ENCODE measurements at regions not wholly inside any gene's neighbourhood (a gene's known extent, or its start where the extent isn't known, plus 50 kb on each side); places are given as distances from the start of the nearest gene placed in this dataset.
"Not testable (repeated sequence)": the region's sequence is repeated elsewhere in the genome, so short reads cannot be mapped to it uniquely, and the experiment has no call there.

DNA sequence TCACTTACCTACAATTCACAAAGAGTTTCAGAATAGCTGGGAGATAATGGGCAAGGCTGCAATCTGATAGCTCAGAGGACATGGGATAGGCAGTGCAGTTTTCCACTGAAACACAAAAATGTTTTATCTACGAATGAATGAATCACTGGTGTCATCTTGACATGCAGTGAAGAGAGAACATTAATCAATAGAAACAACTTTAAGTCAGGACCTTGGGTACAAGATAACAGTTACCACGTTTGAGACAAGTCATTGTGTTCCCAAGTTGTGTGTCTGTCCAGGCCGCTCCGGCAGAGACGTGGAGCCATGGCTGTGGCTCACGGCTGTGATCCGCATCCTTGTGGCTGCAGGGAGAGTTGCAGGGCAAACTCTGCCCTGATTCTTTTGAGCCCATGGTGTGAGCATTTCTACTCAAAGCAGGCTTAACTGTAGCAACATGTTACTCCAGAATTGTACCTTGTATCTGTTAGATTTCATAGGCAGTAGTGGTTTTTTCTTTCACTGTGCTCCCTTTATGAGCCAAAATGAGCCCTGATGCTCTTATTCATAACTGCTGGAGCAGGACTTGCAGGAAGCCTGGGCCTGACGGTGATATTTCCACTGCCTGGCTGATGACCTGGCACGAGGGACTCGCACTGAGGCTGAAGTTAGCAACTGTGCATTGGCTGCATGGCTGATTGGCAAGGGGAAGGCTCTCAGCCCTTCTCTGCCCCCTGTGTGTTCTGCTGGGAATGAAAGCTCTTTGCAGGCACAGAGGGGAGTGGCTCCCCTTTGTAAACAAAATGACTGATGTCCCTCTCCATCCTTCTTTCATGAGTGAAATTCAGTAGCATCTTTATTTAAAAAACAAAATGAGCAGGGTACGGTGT is 465.2 kb downstream of the AJAP1 start:
- DNase-seq (ENCODE audit: low read depth) = no peak
- TF ChIP-seq, protein P1, sequence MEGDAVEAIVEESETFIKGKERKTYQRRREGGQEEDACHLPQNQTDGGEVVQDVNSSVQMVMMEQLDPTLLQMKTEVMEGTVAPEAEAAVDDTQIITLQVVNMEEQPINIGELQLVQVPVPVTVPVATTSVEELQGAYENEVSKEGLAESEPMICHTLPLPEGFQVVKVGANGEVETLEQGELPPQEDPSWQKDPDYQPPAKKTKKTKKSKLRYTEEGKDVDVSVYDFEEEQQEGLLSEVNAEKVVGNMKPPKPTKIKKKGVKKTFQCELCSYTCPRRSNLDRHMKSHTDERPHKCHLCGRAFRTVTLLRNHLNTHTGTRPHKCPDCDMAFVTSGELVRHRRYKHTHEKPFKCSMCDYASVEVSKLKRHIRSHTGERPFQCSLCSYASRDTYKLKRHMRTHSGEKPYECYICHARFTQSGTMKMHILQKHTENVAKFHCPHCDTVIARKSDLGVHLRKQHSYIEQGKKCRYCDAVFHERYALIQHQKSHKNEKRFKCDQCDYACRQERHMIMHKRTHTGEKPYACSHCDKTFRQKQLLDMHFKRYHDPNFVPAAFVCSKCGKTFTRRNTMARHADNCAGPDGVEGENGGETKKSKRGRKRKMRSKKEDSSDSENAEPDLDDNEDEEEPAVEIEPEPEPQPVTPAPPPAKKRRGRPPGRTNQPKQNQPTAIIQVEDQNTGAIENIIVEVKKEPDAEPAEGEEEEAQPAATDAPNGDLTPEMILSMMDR (IDR thresholded peaks at IDR 0.05; ENCODE audit: insufficient read depth, low read depth, low read length, missing control alignments) = no peak
- H3K4me3 ChIP-seq (ENCODE audit: low read length) = no peak overlapping the region

DNA sequence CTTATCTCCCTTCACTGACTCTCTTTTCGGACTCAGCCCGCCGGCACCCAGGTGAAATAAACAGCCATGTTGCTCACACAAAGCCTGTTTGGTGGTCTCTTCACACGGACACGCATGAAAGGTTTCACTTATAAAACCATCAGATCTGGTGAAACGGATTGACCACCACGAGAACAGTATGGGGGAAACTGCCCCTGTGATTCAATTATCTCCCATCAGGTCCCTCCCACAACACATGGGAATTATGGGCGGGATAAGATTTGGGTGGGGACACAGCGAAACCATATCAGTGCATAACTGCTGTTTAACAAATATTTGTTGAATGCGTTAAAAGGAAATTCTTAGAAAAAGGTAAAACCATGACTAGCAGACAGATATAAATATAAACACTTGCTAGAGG is 464.4 kb downstream of the AJAP1 start:
- not testable (repeated sequence) for H3K4me3 ChIP-seq (ENCODE audit: low read length); DNase-seq (ENCODE audit: low read depth)

DNA sequence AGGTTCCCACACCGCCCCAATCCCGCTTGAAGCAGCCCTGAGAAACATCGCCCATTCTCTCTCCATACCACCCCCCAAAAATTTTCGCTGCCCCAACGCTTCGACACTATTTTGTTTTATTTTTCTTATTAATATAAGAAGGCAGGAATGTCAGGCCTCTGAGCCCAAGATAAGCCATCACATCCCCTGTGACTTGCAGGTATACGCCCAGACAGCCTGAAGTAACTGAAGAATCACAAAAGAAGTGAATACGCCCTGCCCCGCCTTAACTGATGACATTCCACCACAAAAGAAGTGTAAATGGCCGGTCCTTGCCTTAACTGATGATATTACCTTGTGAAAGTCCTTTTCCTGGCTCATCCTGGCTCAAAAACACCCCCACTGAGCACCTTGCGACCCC is 463.9 kb downstream of the AJAP1 start:
- not testable (repeated sequence) for H3K4me3 ChIP-seq (ENCODE audit: low read length); DNase-seq (ENCODE audit: low read depth)

DNA sequence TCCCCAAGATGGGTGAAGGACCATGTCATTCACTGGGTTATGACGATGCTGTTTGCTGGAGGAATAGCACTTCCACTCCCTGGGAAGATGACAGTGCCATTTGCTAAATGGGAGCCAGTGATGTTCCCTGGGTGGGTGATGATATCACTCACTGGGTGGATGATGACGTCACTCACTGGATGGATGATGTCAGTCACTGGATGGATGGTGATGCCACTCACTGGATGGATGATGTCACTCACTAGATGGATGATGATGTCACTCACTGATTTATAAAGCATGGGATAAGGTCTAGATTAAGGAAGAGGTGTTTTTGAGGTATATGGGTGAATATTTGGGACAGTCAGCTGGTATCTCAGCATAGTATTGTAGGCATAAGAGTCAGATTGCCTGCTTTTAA is 457.2 kb downstream of the AJAP1 start:
- TF ChIP-seq, protein P1 (IDR thresholded peaks at IDR 0.05; ENCODE audit: insufficient read depth, low read depth, low read length, missing control alignments) = no peak
- no peak for DNase-seq (ENCODE audit: low read depth)

DNA sequence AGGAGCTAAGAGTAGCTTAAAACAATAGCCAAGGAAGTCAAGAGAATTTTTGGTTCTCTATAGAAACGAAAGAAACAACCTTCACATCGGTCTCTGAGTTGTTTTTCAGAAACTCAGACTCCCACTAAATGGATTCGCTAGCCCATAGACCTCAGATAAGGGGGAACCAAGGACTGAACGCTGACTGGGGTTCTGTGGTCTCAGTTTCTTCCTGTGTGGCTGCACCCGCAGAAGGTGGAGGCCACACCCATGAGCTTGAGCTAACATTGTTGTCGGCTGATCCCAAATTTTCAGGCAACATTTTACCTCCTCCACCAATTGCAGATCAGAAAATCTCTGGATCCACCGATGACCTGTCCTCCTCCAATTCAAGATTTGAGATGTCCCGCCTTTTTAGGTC is 456.1 kb downstream of the AJAP1 start:
- no peak overlapping the region for H3K4me3 ChIP-seq (ENCODE audit: low read length)
- DNase-seq (ENCODE audit: low read depth) = no peak
- TF ChIP-seq, protein P1 (IDR thresholded peaks at IDR 0.05; ENCODE audit: insufficient read depth, low read depth, low read length, missing control alignments) = no peak

More for the DNA sequence above, 457.2 kb downstream of the AJAP1 start:
- no peak overlapping the region for H3K4me3 ChIP-seq (ENCODE audit: low read length)

DNA sequence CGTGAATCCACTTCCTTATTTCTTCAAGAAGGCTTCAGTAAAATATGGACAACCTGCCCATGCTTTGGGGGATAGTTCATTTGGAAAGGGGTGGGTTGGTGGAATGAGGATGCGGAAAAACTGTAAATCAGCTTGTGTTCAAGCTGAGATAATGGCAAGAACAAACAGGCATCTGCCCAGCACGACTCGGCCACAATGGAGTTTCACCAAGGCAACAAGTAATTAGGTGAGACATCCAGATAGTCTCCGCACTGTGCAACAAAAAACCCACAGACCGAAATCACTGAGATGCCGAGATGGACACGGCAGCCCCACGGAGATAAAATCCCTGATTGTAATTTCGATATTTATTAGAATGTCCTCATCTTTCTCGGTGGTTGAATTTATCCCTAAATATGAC is 455.2 kb downstream of the AJAP1 start:
- DNase-seq (ENCODE audit: low read depth) = no peak
- no peak overlapping the region for H3K4me3 ChIP-seq (ENCODE audit: low read length)
- TF ChIP-seq, protein P1 (IDR thresholded peaks at IDR 0.05; ENCODE audit: insufficient read depth, low read depth, low read length, missing control alignments) = no peak

DNA sequence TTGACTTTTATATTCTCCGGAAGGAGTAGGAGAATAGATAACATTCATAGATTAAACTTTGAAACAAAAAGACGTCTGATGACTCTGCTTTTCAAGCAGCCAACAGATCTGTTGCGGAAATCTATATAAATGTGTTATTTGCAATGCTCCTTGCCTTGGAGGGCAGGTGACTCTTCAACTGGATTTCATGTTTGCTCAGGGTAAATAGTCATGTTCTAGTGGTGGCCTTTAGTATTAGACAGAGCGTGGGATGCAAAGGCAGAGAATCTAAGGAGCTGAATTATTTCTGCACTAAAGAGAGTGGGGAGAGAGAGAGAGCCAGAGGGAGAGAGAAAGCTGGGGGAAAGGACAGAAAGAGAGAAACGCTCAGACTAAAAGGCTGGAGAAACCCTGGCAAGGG is 454.3 kb downstream of the AJAP1 start:
- H3K4me3 ChIP-seq (ENCODE audit: low read length) = no peak overlapping the region
- TF ChIP-seq, protein P1 (IDR thresholded peaks at IDR 0.05; ENCODE audit: insufficient read depth, low read depth, low read length, missing control alignments) = no peak

DNA sequence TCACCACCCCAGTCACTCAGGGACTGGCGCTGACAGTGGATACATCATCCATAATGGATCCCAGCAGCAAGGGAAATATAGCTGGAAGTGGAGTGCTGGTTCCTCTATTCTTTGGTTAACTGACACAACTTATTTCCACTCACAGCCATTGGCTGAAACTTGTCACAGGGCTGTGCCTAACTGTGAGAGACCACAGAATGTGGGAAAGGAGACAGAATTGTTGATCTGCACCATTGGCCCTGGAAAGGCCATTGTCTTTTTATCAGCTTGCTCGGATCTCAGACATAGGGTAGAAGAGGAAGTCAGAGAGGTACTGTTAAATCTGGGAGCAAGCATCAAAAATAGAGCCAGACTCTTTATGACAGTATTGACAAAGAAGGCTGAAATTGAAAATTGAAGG is 451.3 kb downstream of the AJAP1 start:
- TF ChIP-seq, protein P1 (IDR thresholded peaks at IDR 0.05; ENCODE audit: insufficient read depth, low read depth, low read length, missing control alignments) = no peak

More for the DNA sequence above, 454.3 kb downstream of the AJAP1 start:
- DNase-seq (ENCODE audit: low read depth) = no peak

More for the DNA sequence above, 451.3 kb downstream of the AJAP1 start:
- DNase-seq (ENCODE audit: low read depth) = no peak
- H3K4me3 ChIP-seq (ENCODE audit: low read length) = no peak overlapping the region
